HAP-1 (cell line): ENCODE measurements at regions not wholly inside any gene's neighbourhood (a gene's known extent, or its start where the extent isn't known, plus 50 kb on each side); places are given as distances from the start of the nearest gene placed in this dataset.

Experiments
- DNase-seq, 2 experiments: peaks; one replicate each; pipeline ENCODE4 v3.0.0-alpha.2; 2016 to 2020; ENCODE audit warnings: low spot score in 2 of 2
- H3K27me3 ChIP-seq: fragments of 250-450 bp; sonication (Bioruptor Pico); 2 replicates; pipeline ENCODE4 v1.5.1; 2020; ENCODE audit warnings: low read depth, mild to moderate bottlenecking, moderate library complexity
- H3K36me3 ChIP-seq: fragments of 250-450 bp; sonication (Bioruptor Pico); replicated peaks from 2 replicates; pipeline ENCODE4 v1.5.1; 2020; ENCODE audit warnings: mild to moderate bottlenecking
- H3K4me1 ChIP-seq: fragments of 250-450 bp; sonication (Bioruptor Pico); 2 replicates; pipeline ENCODE4 v1.5.1; 2020; ENCODE audit warnings: mild to moderate bottlenecking
- H3K4me3 ChIP-seq: fragments of 250-450 bp; sonication (Bioruptor Pico); 2 replicates; pipeline ENCODE4 v1.5.1; 2020; ENCODE audit warnings: mild to moderate bottlenecking, moderate library complexity
- H3K9me3 ChIP-seq: fragments of 250-450 bp; sonication (Bioruptor Pico); 2 replicates; pipeline ENCODE4 v1.5.1; 2020; ENCODE audit warnings: mild to moderate bottlenecking, moderate library complexity
- in situ Hi-C: fragments of 300-500 bp; cut with MboI; formaldehyde crosslinking; loops from 3 replicates; pipeline ENCODE4 v1.14.3; 2020; ENCODE audit warnings: low sequenced_read_pairs, inconsistent platforms, mixed read lengths

- no peaks in the 10 kb centered on the region for H3K9me3 ChIP-seq
- in situ Hi-C loops, result no loop called here
- H3K4me1 ChIP-seq, result no peaks in the 10 kb centered on the region
- 0 out of 2 replicates have a peak, but pooled peaks cover 5% of the 10 kb centered on the region for H3K27me3 ChIP-seq
- no peak for DNase-seq
- no peak overlapping the region for H3K4me3 ChIP-seq
- no peaks in the 10 kb centered on the region for H3K36me3 ChIP-seq
Observed at GRCh38 chr4:123455360-123455759, 58.8 kb downstream of the SPRY1 start.

GRCh38 chr4:123462007-123462406 lies 65.4 kb downstream of the SPRY1 start:
- no peak for DNase-seq
- in situ Hi-C loops, result no loop called here
- Histone ChIP-seq H3K4me3 (no peak overlapping the region), H3K9me3 (no peaks in the 10 kb centered on the region), H3K4me1 (peaks cover 12% of the 10 kb centered on the region), H3K27me3 (no peaks in the 10 kb centered on the region), H3K36me3 (no peaks in the 10 kb centered on the region)

- Histone ChIP-seq H3K4me1 (peaks cover 15% of the 10 kb centered on the region), H3K27me3 (no peaks in the 10 kb centered on the region), H3K9me3 (no peaks in the 10 kb centered on the region), H3K36me3 (no peaks in the 10 kb centered on the region), H3K4me3 (no peak overlapping the region)
- in situ Hi-C loops, result no loop called here
- DNase-seq, result peak in 1 of 2 experiments; percentile 12
Observed at GRCh38 chr4:123463869-123464268, 67.3 kb downstream of the SPRY1 start.

GRCh38 chr4:123465416-123465815 lies 68.8 kb downstream of the SPRY1 start:
- in situ Hi-C loops, result no loop called here

GRCh38 chr4:123466080-123466785 lies 69.6 kb downstream of the SPRY1 start:
- DNase-seq, result no peak
- in situ Hi-C loops, result no loop called here
- H3K4me3 ChIP-seq, result no peak overlapping the region

More at GRCh38 chr4:123465416-123465815, 68.8 kb downstream of the SPRY1 start:
- Histone ChIP-seq H3K9me3 (no peaks in the 10 kb centered on the region), H3K4me1 (peaks cover 15% of the 10 kb centered on the region), H3K36me3 (no peaks in the 10 kb centered on the region), H3K4me3 (no peak overlapping the region), H3K27me3 (no peaks in the 10 kb centered on the region)
- no peak for DNase-seq

GRCh38 chr4:123468479-123469031 lies 72.0 kb downstream of the SPRY1 start:
- peaks cover 15% of the 10 kb centered on the region for H3K4me1 ChIP-seq
- in situ Hi-C loops, result no loop called here
- no peak overlapping the region for H3K4me3 ChIP-seq
- no peaks in the 10 kb centered on the region for H3K27me3 ChIP-seq
- H3K36me3 ChIP-seq, result no peaks in the 10 kb centered on the region
- no peak for DNase-seq
- no peaks in the 10 kb centered on the region for H3K9me3 ChIP-seq

More at GRCh38 chr4:123466080-123466785, 69.6 kb downstream of the SPRY1 start:
- Histone ChIP-seq H3K9me3 (no peaks in the 10 kb centered on the region), H3K36me3 (no peaks in the 10 kb centered on the region), H3K27me3 (no peaks in the 10 kb centered on the region), H3K4me1 (peaks cover 15% of the 10 kb centered on the region)

GRCh38 chr4:123469245-123469644 lies 72.7 kb downstream of the SPRY1 start:
- H3K36me3 ChIP-seq, result no peaks in the 10 kb centered on the region
- in situ Hi-C loops, result no loop called here
- no peaks in the 10 kb centered on the region for H3K27me3 ChIP-seq
- no peaks in the 10 kb centered on the region for H3K9me3 ChIP-seq
- H3K4me3 ChIP-seq, result no peak overlapping the region
- no peak for DNase-seq
- peaks cover 9% of the 10 kb centered on the region for H3K4me1 ChIP-seq

- Histone ChIP-seq H3K36me3 (no peaks in the 10 kb centered on the region), H3K4me1 (peaks cover 4% of the 10 kb centered on the region), H3K4me3 (no peak overlapping the region), H3K9me3 (no peaks in the 10 kb centered on the region), H3K27me3 (no peaks in the 10 kb centered on the region)
- DNase-seq, result no peak
- in situ Hi-C loops, result no loop called here
Observed at GRCh38 chr4:123469696-123470095, 73.1 kb downstream of the SPRY1 start.

GRCh38 chr4:123470640-123471039 lies 74.0 kb downstream of the SPRY1 start:
- no peaks in the 10 kb centered on the region for H3K36me3 ChIP-seq
- no peak for DNase-seq
- H3K4me3 ChIP-seq, result no peak overlapping the region
- H3K4me1 ChIP-seq, result peaks cover 3% of the 10 kb centered on the region; the same call in 1 of the 2 replicates
- H3K9me3 ChIP-seq, result no peaks in the 10 kb centered on the region
- in situ Hi-C loops, result no loop called here
- H3K27me3 ChIP-seq, result no peaks in the 10 kb centered on the region

GRCh38 chr4:123471655-123472369 lies 75.2 kb downstream of the SPRY1 start:
- H3K9me3 ChIP-seq, result no peaks in the 10 kb centered on the region
- no peak for DNase-seq
- no peaks in the 10 kb centered on the region for H3K36me3 ChIP-seq
- H3K4me3 ChIP-seq, result no peak overlapping the region
- peaks cover 3% of the 10 kb centered on the region; the same call in 1 of the 2 replicates for H3K4me1 ChIP-seq
- H3K27me3 ChIP-seq, result no peaks in the 10 kb centered on the region
- in situ Hi-C loops, result no loop called here

GRCh38 chr4:123474817-123475216 lies 78.2 kb downstream of the SPRY1 start:
- H3K27me3 ChIP-seq, result no peaks in the 10 kb centered on the region
- no peaks in the 10 kb centered on the region for H3K9me3 ChIP-seq
- H3K4me1 ChIP-seq, result no peaks in the 10 kb centered on the region
- no peaks in the 10 kb centered on the region for H3K36me3 ChIP-seq
- H3K4me3 ChIP-seq, result no peak overlapping the region
- in situ Hi-C loops, result no loop called here
- DNase-seq, result no peak

GRCh38 chr4:123476089-123476488 lies 79.5 kb downstream of the SPRY1 start:
- in situ Hi-C loops, result no loop called here
- Histone ChIP-seq H3K9me3 (no peaks in the 10 kb centered on the region), H3K4me3 (no peak overlapping the region), H3K36me3 (no peaks in the 10 kb centered on the region), H3K27me3 (no peaks in the 10 kb centered on the region), H3K4me1 (no peaks in the 10 kb centered on the region)
- no peak for DNase-seq

- H3K4me1 ChIP-seq, result no peaks in the 10 kb centered on the region
- no peak overlapping the region for H3K4me3 ChIP-seq
- no peaks in the 10 kb centered on the region for H3K9me3 ChIP-seq
- H3K27me3 ChIP-seq, result no peaks in the 10 kb centered on the region
- H3K36me3 ChIP-seq, result no peaks in the 10 kb centered on the region
- DNase-seq, result no peak
- in situ Hi-C loops, result no loop called here
Observed at GRCh38 chr4:123477711-123478209, 81.2 kb downstream of the SPRY1 start.

GRCh38 chr4:123478859-123479345 lies 82.3 kb downstream of the SPRY1 start:
- Histone ChIP-seq H3K36me3 (no peaks in the 10 kb centered on the region), H3K4me3 (no peak overlapping the region), H3K9me3 (no peaks in the 10 kb centered on the region), H3K4me1 (no peaks in the 10 kb centered on the region), H3K27me3 (no peaks in the 10 kb centered on the region)
- no peak for DNase-seq
- in situ Hi-C loops, result no loop called here
